GM23338 (cell line): ENCODE measurements at regions not wholly inside any gene's neighbourhood (a gene's known extent, or its start where the extent isn't known, plus 50 kb on each side); places are given as distances from the start of the nearest gene placed in this dataset.

Experiments
- ATAC-seq: fragments of 200-7000 bp; cut with Tn5 transposase; 3 replicates; pipeline ENCODE4 v1.9.1; 2020
- DNase-seq: peaks from one replicate; pipeline ENCODE4 v3.0.0-alpha.2; 2015; ENCODE audit warnings: low spot score
- H2AFZ ChIP-seq: fragments of 200-600 bp; sonication (generic); 2 replicates; pipeline ENCODE4 v1.8.0; 2016; ENCODE audit warnings: antibody characterized with exemption, mild to moderate bottlenecking, moderate library complexity
- H3F3A ChIP-seq: fragments of 200-600 bp; sonication (generic); replicated peaks from 2 replicates; pipeline ENCODE4 v1.8.0; 2017; ENCODE audit warnings: antibody characterized with exemption, mixed run types, low read depth
- H3K27ac ChIP-seq: fragments of 200-600 bp; sonication (generic); 2 replicates; pipeline ENCODE4 v1.6.1; 2016; ENCODE audit warnings: low read depth
- H3K27me3 ChIP-seq: fragments of 200-600 bp; sonication (generic); 2 replicates; pipeline ENCODE4 v1.8.0; 2016; ENCODE audit warnings: mild to moderate bottlenecking, mixed run types, moderate library complexity; ENCODE audit not compliant: insufficient read depth
- H3K36me3 ChIP-seq: fragments of 200-600 bp; sonication (generic); 2 replicates; pipeline ENCODE4 v1.8.0; 2016; ENCODE audit warnings: mild to moderate bottlenecking; ENCODE audit not compliant: insufficient read depth
- H3K4me1 ChIP-seq: fragments of 200-600 bp; sonication (generic); 2 replicates; pipeline ENCODE4 v1.8.0; 2016; ENCODE audit warnings: mild to moderate bottlenecking, moderate library complexity; ENCODE audit not compliant: insufficient read depth
- H3K4me2 ChIP-seq: fragments of 200-600 bp; sonication (generic); 2 replicates; pipeline ENCODE4 v1.7.1; 2017; ENCODE audit warnings: mixed run types
- H3K4me3 ChIP-seq: fragments of 200-600 bp; sonication (generic); 2 replicates; pipeline ENCODE4 v1.6.1; 2016; ENCODE audit warnings: mixed run types
- H3K79me2 ChIP-seq: fragments of 200-600 bp; sonication (generic); replicated peaks from 2 replicates; pipeline ENCODE4 v1.8.0; 2017; ENCODE audit warnings: mild to moderate bottlenecking; ENCODE audit not compliant: insufficient read depth
- H3K9me2 ChIP-seq: fragments of 200-600 bp; sonication (generic); 2 replicates; pipeline ENCODE4 v1.8.0; 2017; ENCODE audit not compliant: insufficient read depth
- H4K20me1 ChIP-seq: fragments of 200-600 bp; sonication (generic); replicated peaks from 2 replicates; pipeline ENCODE4 v1.8.0; 2017; ENCODE audit warnings: mild to moderate bottlenecking; ENCODE audit not compliant: insufficient read depth
- H3K27ac Mint-ChIP-seq: 2 replicates; pipeline ENCODE4 v1.8.0; 2020; ENCODE audit warnings: inconsistent platforms, mild to moderate bottlenecking, moderate library complexity, mixed read lengths
- H3K27me3 Mint-ChIP-seq: 3 replicates; pipeline ENCODE4 v1.8.0; 2022; ENCODE audit warnings: low read depth, mild to moderate bottlenecking, moderate library complexity, mixed read lengths, inconsistent platforms; ENCODE audit not compliant: insufficient read depth, poor library complexity
- H3K36me3 Mint-ChIP-seq: 3 replicates; pipeline ENCODE4 v1.8.0; 2021; ENCODE audit warnings: low read depth, mild to moderate bottlenecking, inconsistent platforms, moderate library complexity, mixed read lengths
- H3K4me1 Mint-ChIP-seq: 3 replicates; pipeline ENCODE4 v1.8.0; 2020; ENCODE audit warnings: mild to moderate bottlenecking, inconsistent platforms, mixed read lengths
- H3K4me3 Mint-ChIP-seq: 3 replicates; pipeline ENCODE4 v1.8.0; 2021; ENCODE audit warnings: moderate library complexity, mild to moderate bottlenecking, inconsistent platforms, mixed read lengths
- H3K9me3 Mint-ChIP-seq: 3 replicates; pipeline ENCODE4 v1.8.0; 2020; ENCODE audit warnings: moderate library complexity, mild to moderate bottlenecking, inconsistent platforms, mixed read lengths
- CREB1 ChIP-seq: fragments of 250-450 bp; sonication (Bioruptor Pico); IDR thresholded peaks from 2 replicates; pipeline ENCODE4 v1.5.0; 2020; ENCODE audit warnings: low read depth, mild to moderate bottlenecking, moderate library complexity
- CTCF ChIP-seq, 2 experiments: fragments of 200-600 bp in 1 of 2; sonication (generic) in 1 of 2; conservative IDR thresholded peaks; 2 replicates each; pipeline versions ENCODE4 v1.5.1 to v1.6.1; 2016 to 2017; ENCODE audit warnings: antibody characterized with exemption in 2 of 2, low read depth in 2 of 2, mild to moderate bottlenecking in 2 of 2, moderate library complexity in 1 of 2
- ETS1 ChIP-seq: IDR thresholded peaks from 2 replicates; pipeline ENCODE4 v1.6.1; 2016; ENCODE audit warnings: antibody characterized with exemption
- EZH2 ChIP-seq: fragments of 200-600 bp; sonication (generic); IDR thresholded peaks from one replicate; pipeline ENCODE4 v1.8.0; 2017; ENCODE audit warnings: antibody characterized with exemption, mild to moderate bottlenecking, low read depth; ENCODE audit not compliant: unreplicated experiment
- EZH2phosphoT487 ChIP-seq: fragments of 200-600 bp; sonication (generic); IDR thresholded peaks from one replicate; pipeline ENCODE4 v1.8.1; 2018; ENCODE audit warnings: antibody characterized with exemption; ENCODE audit not compliant: unreplicated experiment
- JUNB ChIP-seq: IDR thresholded peaks from one replicate; pipeline ENCODE4 v1.6.1; 2016; ENCODE audit warnings: antibody characterized with exemption; ENCODE audit not compliant: unreplicated experiment
- NANOG ChIP-seq: IDR thresholded peaks from 2 replicates; pipeline ENCODE4 v1.6.1; 2016; ENCODE audit warnings: antibody characterized with exemption, borderline replicate concordance
- POLR2AphosphoS5 ChIP-seq: IDR thresholded peaks from 2 replicates; pipeline ENCODE4 v1.6.1; 2016; ENCODE audit warnings: antibody characterized with exemption, low read depth
- REST ChIP-seq: IDR thresholded peaks from one replicate; pipeline ENCODE4 v1.6.1; 2018; ENCODE audit warnings: antibody characterized with exemption; ENCODE audit not compliant: unreplicated experiment
- STAT1 ChIP-seq: IDR thresholded peaks from one replicate; pipeline ENCODE4 v1.6.1; 2016; ENCODE audit warnings: antibody characterized with exemption; ENCODE audit not compliant: unreplicated experiment
- ZNF114 ChIP-seq: fragments of 250-450 bp; sonication (Bioruptor Pico); IDR thresholded peaks from 2 replicates; pipeline ENCODE4 v1.5.0; 2020; ENCODE audit warnings: mild to moderate bottlenecking, moderate library complexity
- ZNF331 ChIP-seq: fragments of 250-450 bp; sonication (Bioruptor Pico); IDR thresholded peaks from 2 replicates; pipeline ENCODE4 v1.5.0; 2020; ENCODE audit warnings: low read depth, mild to moderate bottlenecking, moderate library complexity
- ZNF462 ChIP-seq: fragments of 250-450 bp; sonication (Bioruptor Pico); IDR thresholded peaks from 2 replicates; pipeline ENCODE4 v1.5.0; 2020; ENCODE audit warnings: mild to moderate bottlenecking, moderate library complexity

GRCh38 chr15:77823736-77824135, 191.0 kb upstream of the LINGO1 start:
- no peaks in the 10 kb centered on the region for H3K9me2 ChIP-seq
- TF ChIP-seq CTCF (conservative IDR thresholded peaks at IDR 0.05; ENCODE audit: low read depth in 2 of 2) (no peak), JUNB (no peak), REST (no peak), CREB1 (CRISPR knock-in tag) (no peak), EZH2phosphoT487 (no peak), ETS1 (no peak), ZNF331 (CRISPR knock-in tag) (no peak), ZNF462 (CRISPR knock-in tag) (no peak), POLR2AphosphoS5 (no peak), NANOG (no peak), EZH2 (no peak), STAT1 (no peak), ZNF114 (CRISPR knock-in tag) (no peak)
- Mint-ChIP-seq H3K4me3 (no peak overlapping the region), H3K4me1 (peaks cover 8% of the 10 kb centered on the region), H3K27me3 (peaks cover 27% of the 10 kb centered on the region), H3K36me3 (no peaks in the 10 kb centered on the region), H3K9me3 (no peaks in the 10 kb centered on the region; the same call in 2 of the 3 replicates), H3K27ac (no peak overlapping the region)
- H3K79me2 ChIP-seq, result no peaks in the 10 kb centered on the region
- no peak overlapping the region for H3K27ac ChIP-seq
- H2AFZ ChIP-seq, result no peak overlapping the region
- no peak overlapping the region for H3K4me3 ChIP-seq
- peaks cover 23% of the 10 kb centered on the region for H3K27me3 ChIP-seq
- H3K4me2 ChIP-seq, result no peak overlapping the region
- H3K36me3 ChIP-seq, result no peaks in the 10 kb centered on the region
- no peaks in the 10 kb centered on the region for H3F3A ChIP-seq
- no peaks in the 10 kb centered on the region; the same call in 1 of the 2 replicates for H4K20me1 ChIP-seq
- ATAC-seq (no peak), DNase-seq (no peak)
- H3K4me1 ChIP-seq, result peaks cover 3% of the 10 kb centered on the region
